AG09309 (cell line): ENCODE measurements at regions not wholly inside any gene's neighbourhood (a gene's known extent, or its start where the extent isn't known, plus 50 kb on each side); places are given as distances from the start of the nearest gene placed in this dataset.
"Not testable (repeated sequence)": the region's sequence is repeated elsewhere in the genome, so short reads cannot be mapped to it uniquely, and the experiment has no call there.

Experiments
- DNase-seq: peaks from one replicate; pipeline ENCODE4 v3.0.0-alpha.2; 2010; ENCODE audit warnings: low read depth
- H3K4me3 ChIP-seq: 2 replicates; pipeline ENCODE4 v1.5.1; 2011; ENCODE audit warnings: mild to moderate bottlenecking, low read depth, low read length, moderate library complexity; ENCODE audit not compliant: control insufficient read depth
- TF ChIP-seq, protein P1 (sequence below): IDR thresholded peaks from 2 replicates; pipeline ENCODE4 v1.5.1; 2011; ENCODE audit warnings: mild to moderate bottlenecking, low read depth, low read length, inconsistent platforms; ENCODE audit not compliant: insufficient read depth, control insufficient read depth; ENCODE audit errors: missing control alignments

DNA sequence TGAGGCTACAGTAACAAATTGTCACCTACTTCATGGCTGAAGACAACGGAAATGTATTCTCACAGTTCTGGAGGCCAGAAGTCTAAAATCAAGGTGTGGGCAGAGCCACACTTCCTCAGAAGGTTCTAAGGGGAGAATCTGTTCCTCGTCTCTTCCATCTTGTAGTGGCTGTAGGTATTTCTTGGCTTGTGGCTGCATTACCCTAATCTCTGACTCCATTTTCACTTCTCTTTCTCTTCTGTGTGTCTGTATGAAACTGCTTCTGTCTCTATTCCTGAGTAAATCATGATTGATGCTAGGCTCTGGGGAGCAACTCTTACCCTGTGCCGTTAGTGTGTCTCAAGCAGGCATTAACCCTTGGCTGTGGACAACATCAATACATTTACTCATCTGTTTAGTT is 164.7 kb downstream of the SQOR start:
- DNase-seq, result no peak
- H3K4me3 ChIP-seq, result no peak overlapping the region
- TF ChIP-seq, protein P1, sequence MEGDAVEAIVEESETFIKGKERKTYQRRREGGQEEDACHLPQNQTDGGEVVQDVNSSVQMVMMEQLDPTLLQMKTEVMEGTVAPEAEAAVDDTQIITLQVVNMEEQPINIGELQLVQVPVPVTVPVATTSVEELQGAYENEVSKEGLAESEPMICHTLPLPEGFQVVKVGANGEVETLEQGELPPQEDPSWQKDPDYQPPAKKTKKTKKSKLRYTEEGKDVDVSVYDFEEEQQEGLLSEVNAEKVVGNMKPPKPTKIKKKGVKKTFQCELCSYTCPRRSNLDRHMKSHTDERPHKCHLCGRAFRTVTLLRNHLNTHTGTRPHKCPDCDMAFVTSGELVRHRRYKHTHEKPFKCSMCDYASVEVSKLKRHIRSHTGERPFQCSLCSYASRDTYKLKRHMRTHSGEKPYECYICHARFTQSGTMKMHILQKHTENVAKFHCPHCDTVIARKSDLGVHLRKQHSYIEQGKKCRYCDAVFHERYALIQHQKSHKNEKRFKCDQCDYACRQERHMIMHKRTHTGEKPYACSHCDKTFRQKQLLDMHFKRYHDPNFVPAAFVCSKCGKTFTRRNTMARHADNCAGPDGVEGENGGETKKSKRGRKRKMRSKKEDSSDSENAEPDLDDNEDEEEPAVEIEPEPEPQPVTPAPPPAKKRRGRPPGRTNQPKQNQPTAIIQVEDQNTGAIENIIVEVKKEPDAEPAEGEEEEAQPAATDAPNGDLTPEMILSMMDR, result no peak

DNA sequence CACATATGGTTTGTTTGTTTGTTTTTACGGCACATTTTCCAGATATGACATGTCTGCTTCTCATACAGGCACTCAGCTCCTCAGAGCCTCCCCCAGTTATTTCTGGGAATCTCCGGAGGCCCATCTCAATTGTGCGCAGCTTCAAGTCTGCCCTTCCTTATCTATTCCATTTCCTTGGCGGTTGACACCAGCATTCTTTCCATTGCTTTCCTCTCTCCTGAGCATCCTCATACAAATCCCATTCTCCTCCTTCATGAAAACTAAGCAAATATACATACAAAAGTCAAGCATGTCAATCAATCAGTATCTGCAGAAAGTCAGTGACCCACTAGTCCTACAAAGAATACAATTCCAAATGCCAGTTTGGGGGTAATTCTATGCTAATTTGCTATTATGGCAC is 166.7 kb downstream of the SQOR start:
- TF ChIP-seq, protein P1, result no peak
- no peak for DNase-seq
- no peak overlapping the region for H3K4me3 ChIP-seq

DNA sequence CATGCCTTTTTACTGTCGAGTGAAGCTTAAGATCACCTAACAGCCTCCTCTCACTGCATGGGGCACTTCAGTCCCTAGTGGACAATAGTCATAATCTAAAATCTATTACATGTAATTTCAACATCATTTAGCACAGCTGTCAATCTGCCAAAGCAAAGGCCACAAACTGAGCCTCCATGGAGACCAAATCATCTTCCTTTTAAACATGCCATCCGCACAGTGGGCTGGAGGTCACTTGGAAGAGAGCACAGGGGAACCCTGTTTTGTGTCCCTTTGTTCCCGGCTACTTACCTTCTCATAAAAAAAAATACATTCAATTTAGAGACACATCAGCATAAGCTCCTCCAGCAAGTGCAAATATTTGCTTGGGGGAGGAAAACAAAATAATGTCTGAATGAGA is 167.3 kb downstream of the SQOR start:
- DNase-seq, result no peak
- TF ChIP-seq, protein P1, result no peak
- no peak overlapping the region for H3K4me3 ChIP-seq

DNA sequence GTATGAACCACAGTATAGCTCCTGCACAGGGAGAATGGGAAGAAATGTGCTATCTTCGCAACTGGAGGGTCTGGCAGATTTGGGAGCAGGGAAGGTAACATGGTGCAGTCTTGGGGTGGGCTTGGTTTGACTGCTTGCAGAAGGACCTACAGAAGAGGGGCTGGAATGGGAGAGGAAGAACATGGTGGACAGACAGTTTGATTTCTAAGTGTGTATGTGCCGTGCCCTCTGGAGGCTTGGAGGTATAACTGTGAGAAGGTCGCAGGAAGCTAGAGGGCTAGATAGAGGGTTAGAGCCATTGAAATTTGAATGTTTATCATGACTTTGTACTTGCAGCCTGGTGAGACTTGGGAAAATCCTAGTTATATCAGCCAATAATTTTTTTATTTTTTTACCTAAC is 169.2 kb downstream of the SQOR start:
- TF ChIP-seq, protein P1, result no peak
- no peak overlapping the region for H3K4me3 ChIP-seq
- DNase-seq, result no peak

DNA sequence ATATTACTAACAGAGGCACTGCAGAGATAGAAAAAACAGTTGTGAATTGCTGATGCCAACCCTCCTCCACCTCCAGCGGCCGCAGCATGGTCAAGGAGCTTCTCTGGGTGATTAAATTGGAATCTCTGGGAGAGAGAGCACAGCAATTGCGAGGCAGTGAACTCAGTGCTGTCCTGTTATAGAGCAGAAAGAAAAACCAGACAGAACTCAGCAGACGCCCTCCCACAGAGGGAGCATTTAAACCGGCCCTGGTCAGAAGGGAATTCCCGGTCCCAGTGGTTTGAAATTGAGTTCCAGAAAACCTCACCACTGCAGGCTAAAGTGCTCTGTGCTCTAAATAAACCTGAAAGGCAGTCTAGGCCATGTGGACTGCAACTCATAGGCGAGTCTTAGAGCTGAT is 175.4 kb downstream of the SQOR start:
- TF ChIP-seq, protein P1, result no peak
- H3K4me3 ChIP-seq, result no peak overlapping the region
- no peak for DNase-seq

DNA sequence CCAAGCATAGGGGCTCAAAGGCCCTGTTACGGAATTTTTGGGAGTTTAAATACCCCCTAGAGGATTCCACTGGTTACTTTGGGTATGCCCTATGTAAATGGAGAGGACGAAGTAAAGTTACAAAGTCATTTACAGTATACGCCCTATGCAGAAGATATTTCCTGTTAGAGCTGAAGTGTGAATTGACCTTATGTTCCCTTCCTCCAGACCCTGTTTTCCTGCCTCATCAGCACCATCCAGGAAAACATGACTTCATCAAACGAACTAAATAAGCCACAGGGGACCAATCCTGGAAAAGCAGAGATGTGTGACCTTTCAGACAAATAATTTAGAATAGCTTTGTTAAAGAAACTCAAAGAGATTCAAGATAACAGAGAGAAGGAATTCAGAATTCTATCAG is 177.4 kb downstream of the SQOR start:
- TF ChIP-seq, protein P1, result no peak
- H3K4me3 ChIP-seq, result no peak overlapping the region
- DNase-seq, result no peak

DNA sequence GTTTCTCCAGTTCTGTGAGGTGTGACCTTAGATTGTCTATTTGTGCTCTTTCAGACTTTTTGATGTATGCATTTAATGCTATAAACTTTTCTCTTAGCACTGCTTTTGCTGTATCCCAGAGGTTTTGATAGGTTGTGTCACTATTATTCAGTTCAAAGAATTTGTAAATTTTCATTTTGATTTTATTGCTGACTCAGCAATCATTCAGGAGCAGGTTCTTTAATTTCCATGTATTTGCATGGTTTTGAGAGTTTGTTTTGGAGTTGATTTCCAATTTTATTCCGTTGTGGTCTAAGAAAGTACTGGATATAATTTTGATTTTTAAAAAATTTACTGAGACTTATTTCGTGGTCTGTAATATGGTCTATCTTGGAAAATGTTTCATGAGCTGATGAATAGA is 182.7 kb downstream of the SQOR start:
- not testable (repeated sequence) for H3K4me3 ChIP-seq, DNase-seq
